ENCODE measurements at regions not wholly inside any gene's neighbourhood (a gene's known extent, or its start where the extent isn't known, plus 50 kb on each side); places are given as distances from the start of the nearest gene placed in this dataset.

DNA sequence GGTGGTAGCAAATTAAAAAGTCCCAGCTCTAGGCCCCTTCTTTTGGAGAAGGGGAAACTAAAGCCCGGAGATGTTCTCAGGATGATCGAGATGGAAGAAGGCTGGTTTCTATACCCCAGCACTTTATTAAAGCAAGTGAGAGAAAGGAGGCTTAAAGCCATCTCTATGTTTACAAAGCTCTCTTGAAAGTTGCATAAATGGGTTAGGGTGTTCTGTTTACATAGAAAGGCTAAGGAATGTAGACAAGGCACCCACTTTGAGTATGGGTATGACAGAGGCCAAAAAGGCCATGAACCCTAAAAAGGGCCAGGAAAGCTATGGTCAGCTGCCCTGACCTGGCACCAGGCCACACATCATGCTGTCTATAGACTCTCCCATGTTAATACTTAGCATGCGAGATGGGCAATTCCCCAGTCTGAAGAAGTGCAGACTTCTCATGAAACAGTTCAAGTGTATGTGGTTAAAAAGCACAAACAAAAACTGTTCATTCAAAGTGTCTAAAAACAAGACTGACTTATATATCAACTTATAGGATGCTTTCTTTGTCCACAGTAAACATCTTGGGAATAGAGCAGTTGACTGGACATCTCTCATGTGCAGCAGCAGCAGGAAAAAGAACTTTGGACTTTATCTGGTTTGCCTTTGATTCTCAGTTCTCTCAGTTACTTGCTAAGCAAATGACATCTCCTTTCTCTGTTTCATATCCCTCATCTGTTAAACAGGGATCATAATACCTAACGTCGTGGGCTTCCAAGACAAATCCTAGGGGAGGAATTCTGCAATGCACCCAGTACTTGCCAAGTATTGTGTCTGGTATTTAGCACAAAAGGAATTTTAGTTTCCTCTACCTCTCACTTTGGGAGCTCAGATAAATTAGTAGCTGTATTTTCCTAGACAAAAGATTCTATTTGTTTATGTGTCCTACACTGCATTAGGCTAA, 521.6 kb downstream of the PLPP3 start:
- ATAC-seq (no peak), DNase-seq (no peak)
- H3K9me3 Mint-ChIP-seq, result peaks cover 2 to 4% of the 10 kb centered on the region in 2 donors
- H3K36me3 Mint-ChIP-seq, result no peaks in the 10 kb centered on the region
- intact Hi-C loops (cut with micrococcal nuclease), result no loop called here
- no peak for TF ChIP-seq CTCF (IDR thresholded peaks at IDR 0.05)
- Histone ChIP-seq H3K9me3 (ENCODE audit: control insufficient read depth, insufficient read depth, low read length) (no peaks in the 10 kb centered on the region), H3K4me1 (ENCODE audit: control insufficient read depth, insufficient read depth, low read length) (no peaks in the 10 kb centered on the region), H3K4me3 (ENCODE audit: low read length) (no peak overlapping the region), H3K36me3 (ENCODE audit: control insufficient read depth, insufficient read depth, low read length) (no peaks in the 10 kb centered on the region), H3K27ac (ENCODE audit: low read length) (no peak overlapping the region), H3K27me3 (ENCODE audit: control insufficient read depth, insufficient read depth, low read length) (no peaks in the 10 kb centered on the region)
- H3K27ac Mint-ChIP-seq, result no peak overlapping the region
- no peak overlapping the region for H3K4me3 Mint-ChIP-seq
- peaks cover 0 to 6% of the 10 kb centered on the region in 2 donors for H3K27me3 Mint-ChIP-seq (ENCODE audit: low read depth in 2 of 2)
- H3K4me1 Mint-ChIP-seq, result no peaks in the 10 kb centered on the region
- 84% methylated on average over 5 of the region's 5 CpGs for WGBS (ENCODE audit: insufficient coverage)

DNA sequence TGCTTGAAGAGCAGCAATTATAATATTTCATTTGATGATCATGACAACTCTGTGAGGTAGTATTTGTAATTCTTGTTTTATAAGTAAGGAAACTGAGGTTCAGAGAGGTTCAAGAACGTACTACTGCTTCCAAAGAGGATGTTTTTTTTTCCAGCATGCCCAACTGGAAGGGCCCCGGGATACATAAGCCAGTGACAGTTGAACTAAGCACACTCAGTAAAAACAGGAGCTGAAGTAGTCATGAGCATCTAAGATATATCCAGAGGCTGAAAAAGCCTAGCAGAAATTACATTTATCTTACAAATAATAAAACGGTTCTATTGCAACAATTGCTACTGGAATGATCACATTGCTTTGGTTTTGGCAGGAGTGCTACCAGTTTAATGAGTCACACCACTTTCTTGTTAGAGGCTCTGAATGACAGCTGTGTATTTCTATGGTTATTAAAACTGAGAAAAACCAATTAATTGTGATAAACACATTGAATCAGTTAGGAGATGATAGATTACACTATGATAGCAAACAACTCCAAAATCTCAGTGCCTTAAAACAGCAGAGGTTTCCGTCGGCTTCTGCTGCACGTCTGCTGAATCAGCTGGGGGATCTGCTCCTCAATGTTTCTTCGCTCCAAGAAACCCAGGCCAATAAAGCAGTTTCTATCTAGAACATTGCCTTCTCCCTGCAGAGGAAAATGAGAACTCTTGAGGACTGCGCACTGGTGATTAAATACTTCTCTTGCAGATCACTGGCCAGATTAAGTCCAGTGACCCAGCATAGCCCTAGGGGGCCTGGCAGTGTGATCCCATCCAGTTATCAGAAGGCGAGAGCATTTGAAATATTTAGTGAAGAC, 522.7 kb downstream of the PLPP3 start:
- Mint-ChIP-seq H3K4me1 (no peaks in the 10 kb centered on the region), H3K4me3 (no peak overlapping the region), H3K27ac (no peak overlapping the region), H3K36me3 (no peaks in the 10 kb centered on the region), H3K9me3 (no peaks in the 10 kb centered on the region), H3K27me3 (ENCODE audit: low read depth in 2 of 2) (peaks cover 0 to 2% of the 10 kb centered on the region in 2 donors)
- no peak for DNase-seq
- no peaks in the 10 kb centered on the region for H3K36me3 ChIP-seq (ENCODE audit: control insufficient read depth, insufficient read depth, low read length)
- H3K4me1 ChIP-seq (ENCODE audit: control insufficient read depth, insufficient read depth, low read length), result no peaks in the 10 kb centered on the region
- no peak for ATAC-seq
- H3K27me3 ChIP-seq (ENCODE audit: control insufficient read depth, insufficient read depth, low read length), result no peaks in the 10 kb centered on the region
- H3K27ac ChIP-seq (ENCODE audit: low read length), result no peak overlapping the region
- H3K9me3 ChIP-seq (ENCODE audit: control insufficient read depth, insufficient read depth, low read length), result no peaks in the 10 kb centered on the region
- TF ChIP-seq CTCF (IDR thresholded peaks at IDR 0.05), result no peak
- 90% methylated on average over 9 of the region's 9 CpGs for WGBS (ENCODE audit: insufficient coverage)
- no peak overlapping the region for H3K4me3 ChIP-seq (ENCODE audit: low read length)
- intact Hi-C loops (cut with micrococcal nuclease), result no loop called here

GRCh38 chr1:56054959-56055358, 524.4 kb downstream of the PLPP3 start:
- no peaks in the 10 kb centered on the region for H3K4me1 ChIP-seq (ENCODE audit: control insufficient read depth, insufficient read depth, low read length)
- no peak for TF ChIP-seq CTCF (IDR thresholded peaks at IDR 0.05)
- no peaks in the 10 kb centered on the region for H3K4me1 Mint-ChIP-seq
- no peak overlapping the region for H3K27ac Mint-ChIP-seq
- no peak overlapping the region for H3K4me3 Mint-ChIP-seq
- DNase-seq (no peak), ATAC-seq (no peak)
- H3K27me3 ChIP-seq (ENCODE audit: control insufficient read depth, insufficient read depth, low read length), result no peaks in the 10 kb centered on the region
- no peaks in the 10 kb centered on the region for H3K9me3 Mint-ChIP-seq
- no peak overlapping the region for H3K27ac ChIP-seq (ENCODE audit: low read length)
- no peaks in the 10 kb centered on the region for H3K36me3 Mint-ChIP-seq
- no peaks in the 10 kb centered on the region for H3K9me3 ChIP-seq (ENCODE audit: control insufficient read depth, insufficient read depth, low read length)
- intact Hi-C loops (cut with micrococcal nuclease), result no loop called here
- no peak overlapping the region for H3K4me3 ChIP-seq (ENCODE audit: low read length)
- H3K36me3 ChIP-seq (ENCODE audit: control insufficient read depth, insufficient read depth, low read length), result no peaks in the 10 kb centered on the region
- peaks cover 0 to 2% of the 10 kb centered on the region in 2 donors for H3K27me3 Mint-ChIP-seq (ENCODE audit: low read depth in 2 of 2)
